ENCODE measurements at regions not wholly inside any gene's neighbourhood (a gene's known extent, or its start where the extent isn't known, plus 50 kb on each side); places are given as distances from the start of the nearest gene placed in this dataset.

- no peak for DNase-seq
Observed at GRCh38 chr11:69954756-69955155, 123.4 kb upstream of the ANO1 start.

GRCh38 chr11:69956669-69957190, 121.4 kb upstream of the ANO1 start:
- no peak for DNase-seq

GRCh38 chr11:69957849-69958248, 120.3 kb upstream of the ANO1 start:
- DNase-seq, result no peak

- DNase-seq, result no peak
Observed at GRCh38 chr11:69958308-69958707, 119.8 kb upstream of the ANO1 start.

GRCh38 chr11:69959461-69959860, 118.7 kb upstream of the ANO1 start:
- DNase-seq, result no peak

- DNase-seq, result no peak
Observed at GRCh38 chr11:69961738-69962137, 116.4 kb upstream of the ANO1 start.

- no peak for DNase-seq
Observed at GRCh38 chr11:69962152-69962551, 116.0 kb upstream of the ANO1 start.

GRCh38 chr11:69963533-69964246, 114.4 kb upstream of the ANO1 start:
- DNase-seq, result no peak

GRCh38 chr11:69964247-69964643, 113.9 kb upstream of the ANO1 start:
- DNase-seq, result no peak

GRCh38 chr11:69965821-69966582, 112.1 kb upstream of the ANO1 start:
- DNase-seq, result no peak

- no peak for DNase-seq
Observed at GRCh38 chr11:69966583-69966835, 111.6 kb upstream of the ANO1 start.

GRCh38 chr11:69966910-69967483, 111.1 kb upstream of the ANO1 start:
- DNase-seq, result no peak

- no peak for DNase-seq
Observed at GRCh38 chr11:69967484-69967883, 110.6 kb upstream of the ANO1 start.

- DNase-seq, result no peak
Observed at GRCh38 chr11:69968396-69969347, 109.4 kb upstream of the ANO1 start.

GRCh38 chr11:69969890-69970784, 108.0 kb upstream of the ANO1 start:
- no peak for DNase-seq

- DNase-seq, result no peak
Observed at GRCh38 chr11:69970785-69971535, 107.2 kb upstream of the ANO1 start.

- DNase-seq, result no peak
Observed at GRCh38 chr11:69971741-69972140, 106.4 kb upstream of the ANO1 start.

- DNase-seq, result no peak
Observed at GRCh38 chr11:69972351-69972802, 105.7 kb upstream of the ANO1 start.

GRCh38 chr11:69974528-69974927, 103.6 kb upstream of the ANO1 start:
- no peak for DNase-seq

GRCh38 chr11:69975822-69976221, 102.3 kb upstream of the ANO1 start:
- no peak for DNase-seq

GRCh38 chr11:69976794-69977193, 101.3 kb upstream of the ANO1 start:
- no peak for DNase-seq
